ENCODE measurements at regions not wholly inside any gene's neighbourhood (a gene's known extent, or its start where the extent isn't known, plus 50 kb on each side); places are given as distances from the start of the nearest gene placed in this dataset.

GRCh38 chr13:22517544-22517943, 663.2 kb upstream of the SGCG start:
- TF ChIP-seq CTCF (IDR thresholded peaks at IDR 0.05): no peak
- TF ChIP-seq POLR2AphosphoS5 (IDR thresholded peaks at IDR 0.05): no peak
